SK-N-SH (cell line): ENCODE measurements at regions not wholly inside any gene's neighbourhood (a gene's known extent, or its start where the extent isn't known, plus 50 kb on each side); places are given as distances from the start of the nearest gene placed in this dataset.

Experiments used
- CTCF ChIA-PET: fragments of 300-600, 350-600 bp; formaldehyde crosslinking; extraction: SDS; loops from one replicate; lab custom pipeline; 2021; lab: Yijun Ruan, JAX
- POLR2A ChIA-PET: fragments of 350-600 bp; sonication (Branson Sonifier 250); formaldehyde crosslinking; extraction: SDS; loops from one replicate; lab custom pipeline; 2020; ENCODE audit warnings: antibody characterized with exemption, inconsistent platforms; lab: Yijun Ruan, JAX
- DNase-seq: peaks from one replicate; pipeline ENCODE4 v3.0.0; 2012
- H2AFZ ChIP-seq: fragments of 200-600 bp; sonication (generic); 2 replicates; pipeline ENCODE4 v1.8.1; 2016; ENCODE audit warnings: antibody characterized with exemption, mild to moderate bottlenecking, low read depth
- H3F3A ChIP-seq: fragments of 200-600 bp; sonication (generic); replicated peaks from 2 replicates; pipeline ENCODE3; 2016; ENCODE audit warnings: antibody characterized with exemption, mild to moderate bottlenecking; ENCODE audit not compliant: insufficient read depth
- H3K27ac ChIP-seq, 2 experiments: fragments of 200-500 bp in 1 of 2; fragments of 200-600 bp in 1 of 2; sonication (Bioruptor generic) in 1 of 2; sonication (generic), shearing (Covaris generic) in 1 of 2; 2 replicates each; pipeline versions ENCODE4 v1.5.1 to v1.6.1; 2014 to 2016; ENCODE audit warnings: low read depth in 2 of 2, inconsistent platforms in 1 of 2, low read length in 1 of 2, mild to moderate bottlenecking in 1 of 2, mixed read lengths in 1 of 2
- H3K27me3 ChIP-seq: fragments of 200-600 bp; sonication (generic), shearing (Covaris generic); 2 replicates; pipeline ENCODE4 v1.6.1; 2016; ENCODE audit warnings: mixed run types; ENCODE audit not compliant: insufficient read depth
- H3K36me3 ChIP-seq, 2 experiments: fragments of 200-500 bp in 1 of 2; fragments of 200-600 bp in 1 of 2; sonication (Bioruptor generic) in 1 of 2; sonication (generic) in 1 of 2; replicated peaks in 1 of 2; 2 replicates each; pipeline versions ENCODE3 to v1.5.1; 2014 to 2016; ENCODE audit warnings: low read length in 1 of 2, mild to moderate bottlenecking in 1 of 2; ENCODE audit not compliant: insufficient read depth in 2 of 2, control insufficient read depth in 1 of 2
- H3K4me1 ChIP-seq, 2 experiments: fragments of 200-500 bp in 1 of 2; fragments of 200-600 bp in 1 of 2; sonication (Bioruptor generic) in 1 of 2; sonication (generic), shearing (Covaris generic) in 1 of 2; 2 replicates each; pipeline versions ENCODE4 v1.5.1 to v1.6.1; 2014 to 2016; ENCODE audit warnings: low read depth in 1 of 2, low read length in 1 of 2, mixed run types in 1 of 2; ENCODE audit not compliant: insufficient read depth in 2 of 2, control insufficient read depth in 1 of 2
- H3K4me2 ChIP-seq: fragments of 200-600 bp; sonication (generic), shearing (Covaris generic); 2 replicates; pipeline ENCODE4 v1.6.1; 2017; ENCODE audit warnings: mixed run types
- H3K4me3 ChIP-seq, 2 experiments: fragments of 200-500 bp in 1 of 2; fragments of 200-600 bp in 1 of 2; sonication (Bioruptor generic) in 1 of 2; sonication (generic), shearing (Covaris generic) in 1 of 2; 2 replicates each; pipeline versions ENCODE4 v1.5.1 to v1.8.1; 2014 to 2016; ENCODE audit warnings: low read depth in 2 of 2, inconsistent platforms in 1 of 2, low read length in 1 of 2, mild to moderate bottlenecking in 1 of 2, mixed read lengths in 1 of 2, moderate library complexity in 1 of 2
- H3K79me2 ChIP-seq: fragments of 200-600 bp; sonication (generic); 2 replicates; pipeline ENCODE4 v1.8.1; 2017; ENCODE audit warnings: mild to moderate bottlenecking; ENCODE audit not compliant: insufficient read depth
- H3K9ac ChIP-seq: fragments of 200-600 bp; sonication (generic); 2 replicates; pipeline ENCODE4 v1.6.1; 2017; ENCODE audit warnings: mixed run types
- H3K9me2 ChIP-seq: fragments of 200-600 bp; sonication (generic); 2 replicates; pipeline ENCODE4 v1.6.1; 2017; ENCODE audit warnings: mixed run types
- H3K9me3 ChIP-seq: fragments of 200-600 bp; sonication (generic); 2 replicates; pipeline ENCODE4 v1.6.1; 2017; ENCODE audit warnings: mixed run types, mild to moderate bottlenecking, moderate library complexity
- H4K20me1 ChIP-seq: fragments of 200-600 bp; sonication (generic); 2 replicates; pipeline ENCODE4 v1.6.1; 2017; ENCODE audit warnings: mild to moderate bottlenecking, mixed run types; ENCODE audit not compliant: insufficient read depth
- EZH2phosphoT487 ChIP-seq: fragments of 200-600 bp; sonication (generic); IDR thresholded peaks from 2 replicates; pipeline ENCODE4 v1.6.1; 2017; ENCODE audit warnings: low read depth, mixed run types, mild to moderate bottlenecking, antibody characterized with exemption, moderate library complexity, borderline replicate concordance
- FOXJ3 ChIP-seq: sonication (generic); formaldehyde crosslinking; IDR thresholded peaks from 2 replicates; pipeline ENCODE4 v1.5.1; 2020; ENCODE audit warnings: mild to moderate bottlenecking, missing genetic modification reagents
- FOXM1 ChIP-seq: IDR thresholded peaks from 2 replicates; pipeline ENCODE4 v1.4.0; 2012; ENCODE audit warnings: low read depth, mild to moderate bottlenecking
- GABPA ChIP-seq: IDR thresholded peaks from 2 replicates; pipeline ENCODE4 v1.4.0; 2012; ENCODE audit warnings: low read depth, mild to moderate bottlenecking
- MXI1 ChIP-seq: IDR thresholded peaks from 2 replicates; pipeline ENCODE4 v1.6.1; 2012; ENCODE audit warnings: mild to moderate bottlenecking, low read depth, low read length, improper control_type of control experiment
- NFIC ChIP-seq: IDR thresholded peaks from 2 replicates; pipeline ENCODE4 v1.4.0; 2012; ENCODE audit warnings: borderline replicate concordance
- POLR2AphosphoS5 ChIP-seq: IDR thresholded peaks from 2 replicates; pipeline ENCODE4 v1.6.1; 2012; ENCODE audit warnings: low read depth, low read length
- RCOR1 ChIP-seq: fragments of 150-350 bp; IDR thresholded peaks from 2 replicates; pipeline ENCODE4 v1.6.1; 2017; ENCODE audit warnings: antibody characterized with exemption, low read length
- RXRA ChIP-seq: IDR thresholded peaks from 2 replicates; pipeline ENCODE4 v1.4.0; 2012; ENCODE audit warnings: low read depth, mild to moderate bottlenecking, borderline replicate concordance
- SMC3 ChIP-seq: IDR thresholded peaks from 2 replicates; pipeline ENCODE4 v1.6.1; 2012; ENCODE audit warnings: low read depth, low read length, improper control_type of control experiment
- TCF12 ChIP-seq: IDR thresholded peaks from 2 replicates; pipeline ENCODE4 v1.4.0; 2012
- USF2 ChIP-seq: fragments of 150-350 bp; IDR thresholded peaks from 2 replicates; pipeline ENCODE4 v1.6.1; 2017; ENCODE audit warnings: antibody characterized with exemption, low read length, low read depth, borderline replicate concordance
- WGBS: methylation state at CpG from one replicate; pipeline ENCODE4 v1.1.6; 2017; ENCODE audit warnings: low lambda C conversion rate; 5-methylcytosine and 5-hydroxymethylcytosine counted together

DNA sequence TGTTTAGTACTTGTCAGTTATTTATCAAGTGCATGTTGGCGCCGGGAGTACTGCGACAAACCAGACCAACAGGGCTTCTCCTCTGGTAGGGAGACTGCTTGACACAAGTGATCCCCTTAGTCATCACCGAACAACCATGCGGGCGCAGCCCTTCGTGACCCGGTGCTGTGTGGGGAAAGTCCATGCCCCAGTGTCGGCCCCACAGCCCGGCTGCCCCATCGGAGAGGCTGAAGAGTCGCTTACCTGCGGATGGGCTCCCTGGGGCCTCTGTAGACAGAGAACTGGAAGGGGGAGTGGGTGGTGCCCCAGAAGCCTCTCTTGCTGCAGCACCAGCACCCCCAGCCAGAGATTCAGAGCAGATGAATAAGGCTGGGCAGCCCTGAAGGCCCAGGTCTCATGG lies 90.3 kb upstream of the PRR23E start:
- Histone ChIP-seq H3K9ac (no peak overlapping the region), H3K36me3 (no peaks in the 10 kb centered on the region), H3K4me2 (no peak overlapping the region), H2AFZ (no peak overlapping the region), H3F3A (no peaks in the 10 kb centered on the region), H3K4me3 (no peak overlapping the region), H3K27ac (no peak overlapping the region), H3K4me1 (peaks cover 0 to 7% of the 10 kb centered on the region in 2 experiments; a peak in 1 of 4 replicates), H3K9me3 (no peaks in the 10 kb centered on the region), H4K20me1 (no peaks in the 10 kb centered on the region), H3K9me2 (no peaks in the 10 kb centered on the region), H3K27me3 (no peaks in the 10 kb centered on the region; the same call in 1 of the 2 replicates), H3K79me2 (no peaks in the 10 kb centered on the region)
- POLR2A ChIA-PET = no interaction called here
- TF ChIP-seq GABPA (no peak), EZH2phosphoT487 (no peak), SMC3 (no peak)
- no peak for DNase-seq
- no CpG with 5 or more reads among the region's 13 CpGs for WGBS
- CTCF ChIA-PET = no interaction called here

- H3K9ac ChIP-seq = no peak overlapping the region
- CTCF ChIA-PET = interaction anchor here (1.2 kb wide), 1 partner anchor 11 kb away, joined by 5 read pairs; no protein-coding TSS in a partner anchor
- H3K4me2 ChIP-seq = no peak overlapping the region
- peaks cover 0 to 7% of the 10 kb centered on the region in 2 experiments; a peak in 1 of 4 replicates for H3K4me1 ChIP-seq
- H4K20me1 ChIP-seq = no peaks in the 10 kb centered on the region
- 61% methylated on average over 10 of the region's 10 CpGs for whole genome bisulfite sequencing
- no peaks in the 10 kb centered on the region for H3K36me3 ChIP-seq
- H3K27ac ChIP-seq = no peak overlapping the region
- POLR2A ChIA-PET = no interaction called here
- no peaks in the 10 kb centered on the region for H3K9me3 ChIP-seq
- TF ChIP-seq NFIC (no peak), USF2 (no peak), FOXM1 (no peak), POLR2AphosphoS5 (no peak), TCF12 (no peak), GABPA (no peak), RCOR1 (no peak)
- no peaks in the 10 kb centered on the region for H3F3A ChIP-seq
- no peaks in the 10 kb centered on the region; the same call in 1 of the 2 replicates for H3K27me3 ChIP-seq
- no peak overlapping the region for H3K4me3 ChIP-seq
- H2AFZ ChIP-seq = no peak overlapping the region
- no peaks in the 10 kb centered on the region for H3K9me2 ChIP-seq
- DNase-seq = no peak
- H3K79me2 ChIP-seq = no peaks in the 10 kb centered on the region
These were observed 89.9 kb upstream of the PRR23E start for GRCh38 chr3:127103080-127103479.

DNA sequence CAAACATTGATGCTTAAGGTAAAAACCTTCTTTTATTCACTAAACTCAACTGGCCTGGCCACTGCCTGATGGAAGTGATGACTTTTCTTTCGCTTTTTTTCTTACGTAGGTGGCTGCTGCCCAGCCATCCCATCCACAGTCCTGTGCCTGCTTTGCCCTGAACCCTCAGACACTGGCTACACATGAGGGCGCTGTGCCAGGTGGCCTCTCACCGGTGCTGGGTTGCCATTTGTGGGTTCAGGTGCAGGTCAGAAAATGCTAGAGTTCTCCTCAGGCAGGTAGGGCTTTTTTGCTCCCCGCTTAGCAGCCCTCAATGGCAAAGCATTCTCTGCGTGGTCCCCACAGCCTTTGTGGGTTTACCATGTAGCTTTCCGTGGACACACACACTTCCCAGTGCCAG lies 88.3 kb upstream of the PRR23E start:
- Histone ChIP-seq H3K9me2 (no peaks in the 10 kb centered on the region), H3K9ac (no peak overlapping the region), H3K4me2 (no peak overlapping the region), H4K20me1 (no peaks in the 10 kb centered on the region), H3F3A (no peaks in the 10 kb centered on the region), H3K4me1 (peaks cover 0 to 7% of the 10 kb centered on the region in 2 experiments; a peak in 1 of 4 replicates), H3K27ac (no peak overlapping the region), H3K79me2 (no peaks in the 10 kb centered on the region), H3K4me3 (no peak overlapping the region), H3K36me3 (no peaks in the 10 kb centered on the region), H3K9me3 (no peaks in the 10 kb centered on the region), H2AFZ (no peak overlapping the region), H3K27me3 (no peaks in the 10 kb centered on the region; the same call in 1 of the 2 replicates)
- 68% methylated on average over 6 of the region's 7 CpGs for WGBS
- POLR2A ChIA-PET = interaction anchor here (0.8 kb wide), 1 partner anchor 342 kb away, joined by 3 read pairs; no protein-coding TSS in a partner anchor
- TF ChIP-seq FOXM1 (no peak), TCF12 (no peak), FOXJ3 (CRISPR knock-in tag) (no peak), MXI1 (no peak), RXRA (no peak)
- CTCF ChIA-PET = interaction anchor here (1.1 kb wide), 2 partner anchors 32 to 66 kb away, joined by 3 to 4 read pairs; no protein-coding TSS in a partner anchor
- DNase-seq = no peak
